ENCODE measurements at regions not wholly inside any gene's neighbourhood (a gene's known extent, or its start where the extent isn't known, plus 50 kb on each side); places are given as distances from the start of the nearest gene placed in this dataset.

DNA sequence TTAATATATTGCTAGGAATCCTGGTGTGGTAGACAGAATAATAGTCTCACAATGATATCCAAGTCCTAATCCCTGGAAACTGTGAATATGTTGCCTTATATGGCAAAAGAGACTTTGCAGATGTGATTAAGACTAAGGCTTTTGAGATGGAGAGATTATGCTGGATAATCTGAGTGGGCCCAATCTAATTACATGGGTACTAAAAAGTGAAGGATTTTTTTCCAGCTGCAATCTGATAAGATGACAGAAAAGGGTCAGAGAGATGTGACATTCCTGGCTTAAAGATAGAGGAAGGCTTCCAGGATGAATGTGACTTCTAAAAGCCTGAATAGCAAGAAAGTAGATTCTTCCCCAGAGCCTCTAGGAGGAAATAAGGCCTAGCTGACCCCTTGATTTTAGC is 80.7 kb upstream of the MPDZ start:
- Histone ChIP-seq H3K27me3 (no peaks in the 10 kb centered on the region), H3K9me3 (no peaks in the 10 kb centered on the region), H3K36me3 (no peaks in the 10 kb centered on the region), H3K27ac (no peak overlapping the region), H3K4me3 (replicated peaks in 1 of 3) (no peak overlapping the region), H3K4me1 (no peaks in the 10 kb centered on the region)
- intact Hi-C loops (cut with DNase I) = no loop called here
- DNase-seq = no peak
- TF ChIP-seq CTCF (IDR thresholded peaks at IDR 0.05) (no peak), POLR2A (IDR thresholded peaks at IDR 0.05) (no peak)

- Histone ChIP-seq H3K27me3 (no peaks in the 10 kb centered on the region), H3K27ac (no peak overlapping the region), H3K4me3 (replicated peaks in 1 of 3) (no peak overlapping the region), H3K36me3 (no peaks in the 10 kb centered on the region), H3K4me1 (no peaks in the 10 kb centered on the region), H3K9me3 (no peaks in the 10 kb centered on the region)
- no peak for DNase-seq
- no peak for TF ChIP-seq POLR2A (IDR thresholded peaks at IDR 0.05)
- TF ChIP-seq CTCF (IDR thresholded peaks at IDR 0.05) = no peak
- intact Hi-C loops (cut with DNase I) = no loop called here
These were observed 78.6 kb upstream of the MPDZ start for GRCh38 chr9:13358128-13358527.

DNA sequence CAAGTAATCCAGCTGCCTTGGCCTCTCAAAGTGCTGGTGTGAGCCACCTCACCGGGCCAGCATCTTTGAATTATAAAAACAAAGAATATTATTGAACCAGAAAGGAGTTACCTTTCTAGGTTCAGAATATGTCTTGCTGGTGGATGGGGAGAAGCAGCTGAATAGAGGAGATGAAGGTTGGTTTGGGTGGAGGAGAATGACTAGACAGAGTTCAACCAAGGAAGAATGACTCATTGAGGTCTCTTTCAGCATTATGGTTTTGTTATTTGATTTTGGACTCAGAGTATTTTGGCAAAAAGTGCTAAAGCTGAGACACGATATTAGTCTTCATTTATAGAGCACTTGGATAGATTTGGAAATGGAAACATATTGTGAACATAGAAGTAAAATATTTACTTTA is 75.2 kb upstream of the MPDZ start:
- no peak for DNase-seq
- Histone ChIP-seq H3K4me3 (replicated peaks in 1 of 3) (no peak overlapping the region), H3K9me3 (no peaks in the 10 kb centered on the region), H3K27me3 (no peaks in the 10 kb centered on the region), H3K27ac (no peak overlapping the region), H3K4me1 (no peaks in the 10 kb centered on the region), H3K36me3 (no peaks in the 10 kb centered on the region)
- TF ChIP-seq POLR2A (IDR thresholded peaks at IDR 0.05) (no peak), CTCF (IDR thresholded peaks at IDR 0.05) (no peak)
- intact Hi-C loops (cut with DNase I) = loop anchor here (5.0 kb wide), 1 partner anchor 1413 kb away; no protein-coding TSS in a partner anchor
- 66 to 79% methylated on average over 2 of the region's 2 CpGs for WGBS, 2 donors

DNA sequence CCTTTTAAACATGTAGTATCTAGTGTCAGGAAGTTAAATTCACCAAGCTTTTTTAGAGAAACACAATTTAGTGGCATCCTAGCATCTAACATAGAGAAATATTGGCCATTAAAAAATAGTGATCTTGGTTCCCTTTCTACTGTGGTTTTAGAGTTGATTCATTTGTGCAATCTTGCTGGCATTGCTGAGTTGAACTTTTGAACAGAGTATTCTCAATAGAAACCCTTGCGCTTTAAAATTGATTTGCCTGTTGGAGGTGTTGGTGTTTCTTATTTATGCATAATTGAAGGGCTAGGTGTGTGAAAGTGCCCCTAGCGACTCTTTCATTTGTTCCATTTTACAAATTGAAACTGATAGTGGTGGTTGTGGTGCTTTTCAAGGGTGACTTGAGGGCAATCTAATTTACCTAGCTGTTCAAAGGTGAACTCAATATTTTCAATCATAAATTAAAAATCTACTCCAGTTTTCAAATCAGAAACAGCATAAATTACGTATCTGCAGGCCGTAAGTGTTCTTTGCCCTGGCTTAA is 73.0 kb upstream of the MPDZ start:
- intact Hi-C loops (cut with DNase I) = loop anchor here (5.0 kb wide), 1 partner anchor 1415 kb away; no protein-coding TSS in a partner anchor

More for the DNA sequence above, 73.0 kb upstream of the MPDZ start:
- H3K27ac ChIP-seq = no peak overlapping the region
- no peak for TF ChIP-seq CTCF (IDR thresholded peaks at IDR 0.05)
- H3K36me3 ChIP-seq = no peaks in the 10 kb centered on the region
- no peak overlapping the region for H3K4me3 ChIP-seq (replicated peaks in 1 of 3)
- WGBS, 2 donors = 79 to 96% methylated on average over 4 of the region's 4 CpGs
- H3K4me1 ChIP-seq = no peaks in the 10 kb centered on the region
- no peaks in the 10 kb centered on the region for H3K9me3 ChIP-seq
- no peaks in the 10 kb centered on the region for H3K27me3 ChIP-seq
- no peak for DNase-seq

All from thyroid gland (tissue), 4 donors.